ENCODE measurements at regions not wholly inside any gene's neighbourhood (a gene's known extent, or its start where the extent isn't known, plus 50 kb on each side); places are given as distances from the start of the nearest gene placed in this dataset. TPM values are rescaled to one million over a fixed set of nuclear protein-coding genes. Genes with fewer than 3 reads are reported as not detected.

DNA sequence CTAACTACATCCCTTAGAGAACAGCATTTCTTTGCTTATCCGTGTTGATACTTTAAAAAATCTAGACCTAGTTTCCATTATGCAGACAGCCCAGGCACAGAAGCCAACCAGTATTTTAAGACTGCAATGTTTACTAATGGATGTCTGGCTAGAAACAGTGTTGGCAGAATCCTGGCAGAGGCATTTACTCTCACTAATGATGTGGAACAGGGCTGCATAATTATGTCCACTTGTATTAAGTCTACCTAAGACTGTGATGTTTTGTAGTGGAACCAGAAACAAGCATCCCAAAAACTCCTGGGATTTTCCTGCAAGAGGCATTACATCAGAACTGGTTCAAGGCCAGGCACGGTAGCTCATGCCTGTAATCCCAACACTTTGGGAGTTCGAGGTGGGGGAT, 50.2 kb upstream of the PICALM start:
- intact Hi-C loops (cut with DNase I) = no loop called here
- H3K4me3 ChIP-seq = no peak overlapping the region
- H3K36me3 ChIP-seq = no peaks in the 10 kb centered on the region
- no peak overlapping the region for H3K27ac ChIP-seq
- no peaks in the 10 kb centered on the region for H3K27me3 ChIP-seq
- DNase-seq = no peak
- no peaks in the 10 kb centered on the region for H3K4me1 ChIP-seq (ENCODE audit: insufficient read depth)
- 42 to 46% (median 45%) methylated on average over 3 of the region's 3 CpGs for WGBS, 3 donors
- no peaks in the 10 kb centered on the region for H3K9me3 ChIP-seq
- TF ChIP-seq EP300 (IDR thresholded peaks at IDR 0.05) = no peak
- TF ChIP-seq, protein P1, sequence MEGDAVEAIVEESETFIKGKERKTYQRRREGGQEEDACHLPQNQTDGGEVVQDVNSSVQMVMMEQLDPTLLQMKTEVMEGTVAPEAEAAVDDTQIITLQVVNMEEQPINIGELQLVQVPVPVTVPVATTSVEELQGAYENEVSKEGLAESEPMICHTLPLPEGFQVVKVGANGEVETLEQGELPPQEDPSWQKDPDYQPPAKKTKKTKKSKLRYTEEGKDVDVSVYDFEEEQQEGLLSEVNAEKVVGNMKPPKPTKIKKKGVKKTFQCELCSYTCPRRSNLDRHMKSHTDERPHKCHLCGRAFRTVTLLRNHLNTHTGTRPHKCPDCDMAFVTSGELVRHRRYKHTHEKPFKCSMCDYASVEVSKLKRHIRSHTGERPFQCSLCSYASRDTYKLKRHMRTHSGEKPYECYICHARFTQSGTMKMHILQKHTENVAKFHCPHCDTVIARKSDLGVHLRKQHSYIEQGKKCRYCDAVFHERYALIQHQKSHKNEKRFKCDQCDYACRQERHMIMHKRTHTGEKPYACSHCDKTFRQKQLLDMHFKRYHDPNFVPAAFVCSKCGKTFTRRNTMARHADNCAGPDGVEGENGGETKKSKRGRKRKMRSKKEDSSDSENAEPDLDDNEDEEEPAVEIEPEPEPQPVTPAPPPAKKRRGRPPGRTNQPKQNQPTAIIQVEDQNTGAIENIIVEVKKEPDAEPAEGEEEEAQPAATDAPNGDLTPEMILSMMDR (IDR thresholded peaks at IDR 0.05) = no peak

Small RNA genes in the stretch of these regions (small RNA-seq; reads per million reads assigned to genes)
- not detected for gene RNU6-560P

All from ovary (tissue), 7 donors.